ENCODE measurements at regions not wholly inside any gene's neighbourhood (a gene's known extent, or its start where the extent isn't known, plus 50 kb on each side); places are given as distances from the start of the nearest gene placed in this dataset.

DNA sequence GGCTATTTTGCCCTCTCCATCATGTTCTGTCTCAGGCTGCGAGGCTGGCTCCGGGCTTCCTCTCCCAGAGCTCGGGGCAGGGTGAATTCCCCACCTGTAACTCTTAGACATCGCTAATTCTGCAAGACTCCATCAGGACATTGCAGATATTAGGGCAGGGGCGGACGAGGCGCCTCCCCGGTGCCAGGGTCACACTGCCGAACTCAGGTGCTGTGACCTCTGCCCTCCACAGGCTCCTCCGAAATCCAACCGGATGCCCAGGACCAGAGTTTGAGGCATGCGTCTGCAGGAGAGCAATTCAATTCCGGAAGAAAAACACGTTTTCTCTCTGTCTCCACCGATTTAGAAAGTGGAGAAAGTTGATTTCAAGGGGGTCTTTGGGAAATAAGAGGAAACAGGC lies 542.7 kb downstream of the BRD1 start:
- TF ChIP-seq, protein P1, sequence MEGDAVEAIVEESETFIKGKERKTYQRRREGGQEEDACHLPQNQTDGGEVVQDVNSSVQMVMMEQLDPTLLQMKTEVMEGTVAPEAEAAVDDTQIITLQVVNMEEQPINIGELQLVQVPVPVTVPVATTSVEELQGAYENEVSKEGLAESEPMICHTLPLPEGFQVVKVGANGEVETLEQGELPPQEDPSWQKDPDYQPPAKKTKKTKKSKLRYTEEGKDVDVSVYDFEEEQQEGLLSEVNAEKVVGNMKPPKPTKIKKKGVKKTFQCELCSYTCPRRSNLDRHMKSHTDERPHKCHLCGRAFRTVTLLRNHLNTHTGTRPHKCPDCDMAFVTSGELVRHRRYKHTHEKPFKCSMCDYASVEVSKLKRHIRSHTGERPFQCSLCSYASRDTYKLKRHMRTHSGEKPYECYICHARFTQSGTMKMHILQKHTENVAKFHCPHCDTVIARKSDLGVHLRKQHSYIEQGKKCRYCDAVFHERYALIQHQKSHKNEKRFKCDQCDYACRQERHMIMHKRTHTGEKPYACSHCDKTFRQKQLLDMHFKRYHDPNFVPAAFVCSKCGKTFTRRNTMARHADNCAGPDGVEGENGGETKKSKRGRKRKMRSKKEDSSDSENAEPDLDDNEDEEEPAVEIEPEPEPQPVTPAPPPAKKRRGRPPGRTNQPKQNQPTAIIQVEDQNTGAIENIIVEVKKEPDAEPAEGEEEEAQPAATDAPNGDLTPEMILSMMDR (IDR thresholded peaks at IDR 0.05; ENCODE audit: insufficient read depth, low read length, poor library complexity, severe bottlenecking): no peak
- H3K9me3 ChIP-seq (ENCODE audit: insufficient read depth, low read length): no peaks in the 10 kb centered on the region
- H3K27ac ChIP-seq (ENCODE audit: low read depth, low read length): no peak overlapping the region
- no peaks in the 10 kb centered on the region for H3F3A ChIP-seq (ENCODE audit: insufficient read depth)
- no peaks in the 10 kb centered on the region for H3K9me2 ChIP-seq (replicated peaks; ENCODE audit: insufficient read depth, low read length)
- H2AFZ ChIP-seq (ENCODE audit: low read depth, low read length, severe bottlenecking): no peak overlapping the region
- H3K79me2 ChIP-seq (ENCODE audit: insufficient read depth, low read length): no peaks in the 10 kb centered on the region
- no peak overlapping the region for H3K4me2 ChIP-seq (ENCODE audit: low read depth, low read length, poor library complexity, severe bottlenecking)
- no peaks in the 10 kb centered on the region for H3K36me3 ChIP-seq (ENCODE audit: low read length)
- no peaks in the 10 kb centered on the region for H3K27me3 ChIP-seq (ENCODE audit: low read length)
- H4K20me1 ChIP-seq (ENCODE audit: low read depth, low read length): no peaks in the 10 kb centered on the region
- no peak overlapping the region for H3K9ac ChIP-seq (ENCODE audit: low read length)
- no peak overlapping the region for H3K4me3 ChIP-seq (ENCODE audit: insufficient read depth, low read length, poor library complexity, severe bottlenecking)

DNA sequence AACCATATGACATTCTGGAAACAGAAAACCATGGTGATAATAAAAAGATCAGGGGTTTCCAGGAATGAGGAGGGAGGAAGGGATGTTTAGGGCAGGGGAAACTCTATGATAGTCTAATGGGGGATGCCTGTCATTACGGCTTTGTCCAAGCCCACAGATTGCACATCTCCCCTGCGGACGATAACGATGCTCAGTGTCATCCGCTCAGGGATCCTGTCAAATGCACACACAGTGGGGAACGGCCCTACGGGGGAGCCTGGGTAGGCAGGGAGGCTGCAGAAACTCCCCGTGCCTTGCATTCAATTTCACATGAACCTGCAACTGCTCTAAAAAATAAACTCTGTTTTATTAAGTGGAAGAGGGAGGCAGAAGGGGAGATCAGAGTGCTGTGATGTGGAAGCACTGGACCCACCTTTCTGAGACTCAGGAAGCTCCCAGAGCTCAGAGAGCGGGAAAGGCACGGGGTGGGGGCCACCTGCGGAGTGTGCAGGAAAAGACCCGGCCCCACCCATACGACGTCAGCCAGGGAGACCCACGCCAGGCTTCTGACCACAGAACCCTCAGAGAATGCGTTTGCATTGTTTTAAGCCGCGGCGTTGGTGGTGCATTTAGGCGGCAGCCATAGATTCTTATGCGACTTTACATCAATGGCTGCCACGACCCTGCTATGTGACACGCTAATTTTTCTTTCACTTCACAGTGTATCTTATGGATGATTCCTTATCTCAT lies 543.5 kb downstream of the BRD1 start:
- no peaks in the 10 kb centered on the region for H3K9me2 ChIP-seq (replicated peaks; ENCODE audit: insufficient read depth, low read length)
- TF ChIP-seq, protein P1 (IDR thresholded peaks at IDR 0.05; ENCODE audit: insufficient read depth, low read length, poor library complexity, severe bottlenecking): no peak
- TF ChIP-seq EZH2phosphoT487 (conservative IDR thresholded peaks at IDR 0.05; ENCODE audit: low read length): no peak
- no peak overlapping the region for H3K4me2 ChIP-seq (ENCODE audit: low read depth, low read length, poor library complexity, severe bottlenecking)
- no peaks in the 10 kb centered on the region for H3K27me3 ChIP-seq (ENCODE audit: low read length)
- H3K9ac ChIP-seq (ENCODE audit: low read length): no peak overlapping the region
- no peak overlapping the region for H2AFZ ChIP-seq (ENCODE audit: low read depth, low read length, severe bottlenecking)
- H3K79me2 ChIP-seq (ENCODE audit: insufficient read depth, low read length): no peaks in the 10 kb centered on the region
- H3F3A ChIP-seq (ENCODE audit: insufficient read depth): no peaks in the 10 kb centered on the region
- H3K9me3 ChIP-seq (ENCODE audit: insufficient read depth, low read length): no peaks in the 10 kb centered on the region
- H3K27ac ChIP-seq (ENCODE audit: low read depth, low read length): no peak overlapping the region
- no peaks in the 10 kb centered on the region for H4K20me1 ChIP-seq (ENCODE audit: low read depth, low read length)
- no peak overlapping the region for H3K4me3 ChIP-seq (ENCODE audit: insufficient read depth, low read length, poor library complexity, severe bottlenecking)
- H3K36me3 ChIP-seq (ENCODE audit: low read length): no peaks in the 10 kb centered on the region

DNA sequence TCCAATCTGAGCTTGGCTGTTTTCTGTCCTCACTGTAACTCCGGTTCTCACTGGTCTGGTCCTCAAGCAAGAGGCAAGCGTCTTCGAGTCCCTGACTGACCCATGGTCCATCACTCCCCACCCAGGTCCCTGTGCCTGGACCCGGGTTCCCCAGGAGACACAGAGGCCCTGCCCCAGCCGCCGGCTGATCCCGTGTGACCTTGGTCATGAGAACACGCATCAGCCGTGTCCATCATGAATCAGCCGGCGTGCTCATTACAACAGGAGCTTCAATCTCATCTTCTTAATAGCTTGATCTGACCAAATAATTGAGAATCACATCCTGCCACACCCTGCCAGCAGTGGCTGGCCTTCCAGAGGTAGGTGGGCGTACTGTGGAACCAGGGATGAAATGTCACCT lies 545.1 kb downstream of the BRD1 start:
- Histone ChIP-seq H3K27ac (ENCODE audit: low read depth, low read length) (no peak overlapping the region), H3K9ac (ENCODE audit: low read length) (no peak overlapping the region), H2AFZ (ENCODE audit: low read depth, low read length, severe bottlenecking) (no peak overlapping the region), H3K27me3 (ENCODE audit: low read length) (no peaks in the 10 kb centered on the region), H3K4me3 (ENCODE audit: insufficient read depth, low read length, poor library complexity, severe bottlenecking) (no peak overlapping the region), H3K4me2 (ENCODE audit: low read depth, low read length, poor library complexity, severe bottlenecking) (no peak overlapping the region), H4K20me1 (ENCODE audit: low read depth, low read length) (no peaks in the 10 kb centered on the region), H3F3A (ENCODE audit: insufficient read depth) (no peaks in the 10 kb centered on the region), H3K9me3 (ENCODE audit: insufficient read depth, low read length) (no peaks in the 10 kb centered on the region), H3K79me2 (ENCODE audit: insufficient read depth, low read length) (no peaks in the 10 kb centered on the region), H3K9me2 (replicated peaks; ENCODE audit: insufficient read depth, low read length) (no peaks in the 10 kb centered on the region), H3K36me3 (ENCODE audit: low read length) (no peaks in the 10 kb centered on the region)
- no peak for TF ChIP-seq EZH2phosphoT487 (conservative IDR thresholded peaks at IDR 0.05; ENCODE audit: low read length)
- TF ChIP-seq, protein P1 (IDR thresholded peaks at IDR 0.05; ENCODE audit: insufficient read depth, low read length, poor library complexity, severe bottlenecking): no peak
